Endometrium (tissue), 2 donors: ENCODE measurements at regions not wholly inside any gene's neighbourhood (a gene's known extent, or its start where the extent isn't known, plus 50 kb on each side); places are given as distances from the start of the nearest gene placed in this dataset.

Experiments
- FAIRE-seq: peaks from 2 replicates; lab custom pipeline; 2012; peaks lifted over from hg19 to GRCh38; lab: Jason Lieb, UNC
- donor health status: control.
- donor health status: control.

- no peak for FAIRE-seq
These were observed 359.1 kb downstream of the SAMD5 start for GRCh38 chr6:147867433-147868226.

GRCh38 chr6:147868427-147869190 is 360.1 kb downstream of the SAMD5 start:
- no peak for FAIRE-seq

- no peak for FAIRE-seq
These were observed 360.7 kb downstream of the SAMD5 start for GRCh38 chr6:147869201-147869600.

DNA sequence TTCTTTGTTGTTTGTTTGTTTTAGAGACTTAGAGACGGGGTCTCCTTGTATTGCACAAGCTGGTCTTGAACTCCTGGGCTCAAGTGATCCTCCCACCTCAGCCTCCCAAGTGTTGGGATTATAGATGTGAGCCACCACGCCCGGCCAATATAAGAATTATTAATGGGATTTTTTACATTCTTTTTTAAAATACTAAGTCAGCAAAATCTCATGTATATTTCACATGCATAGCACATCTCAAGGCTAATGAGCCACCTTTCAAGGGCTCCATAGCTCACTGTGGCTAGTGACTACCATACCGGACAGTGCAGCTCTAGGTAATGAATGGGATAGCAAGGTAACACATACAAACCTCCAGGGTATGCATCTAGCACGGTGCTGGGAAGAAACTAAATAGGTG is 361.4 kb downstream of the SAMD5 start:
- FAIRE-seq: no peak

- FAIRE-seq: no peak
These were observed 362.1 kb downstream of the SAMD5 start for GRCh38 chr6:147870506-147871110.

DNA sequence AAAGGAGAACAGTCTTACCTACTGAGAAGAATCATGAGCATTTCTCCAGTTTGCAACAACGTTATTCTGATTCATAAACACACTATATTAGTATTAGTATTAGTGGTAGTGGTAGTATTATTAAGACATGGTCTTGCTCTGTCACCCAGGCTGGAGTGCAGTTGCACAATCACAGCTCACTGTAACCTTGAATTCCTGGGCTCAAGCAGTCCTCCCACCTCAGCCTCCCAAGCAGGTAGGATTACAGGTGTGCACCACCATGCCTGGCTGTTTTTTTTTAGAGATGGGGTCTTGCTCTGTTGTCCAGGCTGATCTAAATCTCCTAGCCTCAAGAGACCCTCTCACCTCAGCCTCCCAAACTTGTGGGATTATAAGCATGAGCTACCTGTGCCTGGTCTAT is 363.5 kb downstream of the SAMD5 start:
- no peak for FAIRE-seq

GRCh38 chr6:147873816-147874215 is 365.3 kb downstream of the SAMD5 start:
- no peak for FAIRE-seq

DNA sequence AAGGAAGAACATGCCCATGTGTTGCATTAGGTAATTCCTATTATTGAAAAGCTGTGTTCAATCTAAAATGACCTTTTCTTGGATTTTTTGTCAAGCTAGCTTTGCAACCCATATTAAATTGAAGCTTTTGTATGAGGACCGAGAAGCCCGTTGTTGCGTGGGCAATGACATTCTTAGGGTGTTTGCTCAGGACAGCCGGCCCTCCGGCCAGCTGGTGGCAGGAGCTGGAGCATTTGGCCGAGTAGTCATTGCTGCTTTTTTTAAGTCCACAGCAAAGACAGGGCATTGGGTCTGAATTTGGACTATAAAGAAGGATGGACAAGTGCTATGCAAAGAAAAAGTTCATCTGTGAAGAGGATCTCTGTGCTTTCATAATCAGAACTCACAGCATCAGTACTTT is 365.8 kb downstream of the SAMD5 start:
- FAIRE-seq: no peak

- FAIRE-seq: no peak
These were observed 370.6 kb downstream of the SAMD5 start for GRCh38 chr6:147879031-147879580.

DNA sequence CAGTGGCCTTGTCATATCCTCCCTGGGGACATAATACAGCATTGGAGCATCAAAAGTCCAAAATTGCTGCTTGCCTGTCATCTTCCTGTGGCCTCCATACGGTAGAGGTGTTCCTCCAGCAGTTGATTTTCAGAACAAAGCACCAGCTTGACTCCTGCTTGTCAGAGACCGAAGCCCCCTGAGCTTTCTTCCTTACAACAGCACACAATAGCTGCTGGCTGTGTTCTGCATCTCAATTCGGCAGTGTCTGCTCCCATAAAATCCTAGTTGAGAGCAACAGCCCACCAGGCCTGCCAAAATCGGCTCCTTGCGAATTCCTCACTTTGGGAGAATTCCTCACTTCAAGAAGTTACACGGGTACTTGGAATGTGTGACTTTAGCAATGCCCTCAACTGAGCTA is 372.9 kb downstream of the SAMD5 start:
- FAIRE-seq: no peak

- no peak for FAIRE-seq
These were observed 379.9 kb downstream of the SAMD5 start for GRCh38 chr6:147888374-147888773.

GRCh38 chr6:147891671-147892070 is 383.2 kb downstream of the SAMD5 start:
- FAIRE-seq: no peak

DNA sequence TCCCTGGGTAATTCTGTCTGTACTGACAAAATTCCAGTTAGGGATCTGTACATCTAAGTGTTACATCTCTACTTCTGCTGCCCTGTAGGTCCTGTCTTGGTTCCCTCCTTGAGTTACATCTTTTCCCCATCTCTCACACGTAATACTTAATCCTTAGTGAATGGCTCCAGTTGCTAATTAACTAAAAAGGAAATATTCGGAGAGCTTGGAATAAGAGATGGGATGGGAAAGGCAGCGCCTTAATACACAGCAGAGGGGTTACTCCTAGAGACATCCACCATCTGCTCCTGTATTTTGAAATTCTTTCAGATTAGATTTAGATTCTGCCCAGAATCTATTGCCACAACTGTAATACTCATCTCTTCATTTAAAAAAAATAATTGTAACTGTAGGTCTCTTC is 384.0 kb downstream of the SAMD5 start:
- no peak for FAIRE-seq

- FAIRE-seq: no peak
These were observed 386.8 kb downstream of the SAMD5 start for GRCh38 chr6:147895272-147895671.

DNA sequence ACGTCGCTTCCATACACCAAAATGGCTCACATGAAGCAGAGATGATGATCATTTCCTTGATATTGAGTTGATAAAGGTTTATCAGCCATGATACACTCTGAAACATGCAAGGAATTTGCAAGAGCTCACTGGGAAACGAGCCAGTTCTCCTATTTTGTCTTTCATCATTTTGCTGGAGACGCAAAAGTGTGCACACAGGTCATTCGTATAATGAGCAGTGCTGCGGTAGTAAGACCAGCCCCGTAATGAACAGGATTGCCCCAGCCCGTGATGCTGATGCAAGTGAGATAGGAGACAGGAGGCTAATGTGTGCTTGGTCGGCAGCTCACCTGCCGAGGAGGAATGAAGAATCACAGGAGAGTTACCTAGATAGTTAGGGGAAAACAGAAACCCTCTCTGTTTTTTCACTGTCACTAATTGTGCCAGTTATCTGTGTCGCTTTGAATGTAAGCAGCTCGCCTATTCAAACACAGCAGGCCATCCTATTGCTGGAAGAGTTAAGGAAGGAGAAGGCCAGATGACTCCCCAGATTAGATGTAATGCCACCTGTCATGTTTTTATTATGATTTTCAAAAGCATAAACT is 391.8 kb downstream of the SAMD5 start:
- no peak for FAIRE-seq

DNA sequence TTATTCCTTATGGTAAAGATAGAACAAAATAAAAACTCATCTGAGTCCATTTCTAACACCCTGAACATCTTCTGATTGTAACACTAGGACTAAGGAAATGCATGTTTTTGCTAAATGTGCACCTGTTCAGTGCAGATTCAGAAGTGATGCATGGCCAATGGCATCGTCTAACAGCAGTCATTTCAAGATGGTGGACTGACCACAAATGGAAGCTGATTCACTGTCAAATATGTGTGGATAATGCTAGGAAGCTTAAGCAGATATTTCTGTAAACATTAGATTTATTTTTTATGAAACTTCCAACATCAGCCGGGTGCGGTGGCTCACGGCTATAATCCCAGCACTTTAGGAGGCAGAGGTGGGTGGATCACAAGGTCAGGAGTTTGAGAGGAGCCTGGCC is 394.8 kb downstream of the SAMD5 start:
- no peak for FAIRE-seq

- no peak for FAIRE-seq
These were observed 395.4 kb downstream of the SAMD5 start for GRCh38 chr6:147903931-147904330.

DNA sequence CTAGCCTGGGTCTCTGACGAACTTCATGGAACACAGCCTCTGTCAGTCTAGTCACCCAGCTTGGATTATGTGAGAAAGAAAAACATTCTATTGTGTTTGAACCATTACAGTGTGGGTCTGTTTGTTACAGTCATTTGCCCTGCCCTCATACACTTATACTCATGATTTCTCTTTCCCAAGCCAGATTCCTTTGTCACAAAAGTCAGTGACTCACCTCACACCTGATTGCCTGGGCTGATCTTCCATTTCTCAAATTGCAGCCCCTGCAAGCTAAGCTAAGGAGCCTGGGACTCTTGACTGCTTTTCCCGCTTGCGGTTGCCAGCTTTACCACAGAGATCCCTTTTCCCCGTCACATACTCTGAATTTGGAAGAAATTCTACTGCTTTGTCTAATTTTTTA is 395.9 kb downstream of the SAMD5 start:
- no peak for FAIRE-seq

- FAIRE-seq: no peak
These were observed 397.2 kb downstream of the SAMD5 start for GRCh38 chr6:147905711-147906110.

GRCh38 chr6:147906361-147906760 is 397.9 kb downstream of the SAMD5 start:
- FAIRE-seq: no peak

DNA sequence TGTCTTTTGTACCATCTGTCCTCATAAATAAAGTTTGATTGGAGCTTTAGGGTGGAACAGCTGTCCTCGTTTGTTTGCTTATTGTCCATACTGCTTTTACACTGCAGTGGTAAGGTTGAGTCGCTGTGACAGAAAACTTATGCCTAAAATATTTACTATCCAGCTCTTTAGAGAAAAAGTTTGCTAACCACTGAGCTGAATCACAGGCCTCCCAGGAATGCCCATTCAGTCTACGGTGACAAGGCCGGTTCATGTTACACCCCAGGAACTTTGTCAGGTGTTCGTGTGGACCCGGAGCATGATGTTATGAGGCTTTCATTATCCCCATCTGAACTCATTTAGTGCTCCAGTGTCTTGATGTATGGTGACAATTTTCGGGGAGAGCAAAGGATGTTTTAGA is 401.1 kb downstream of the SAMD5 start:
- FAIRE-seq: no peak

GRCh38 chr6:147910281-147910680 is 401.8 kb downstream of the SAMD5 start:
- FAIRE-seq: no peak

DNA sequence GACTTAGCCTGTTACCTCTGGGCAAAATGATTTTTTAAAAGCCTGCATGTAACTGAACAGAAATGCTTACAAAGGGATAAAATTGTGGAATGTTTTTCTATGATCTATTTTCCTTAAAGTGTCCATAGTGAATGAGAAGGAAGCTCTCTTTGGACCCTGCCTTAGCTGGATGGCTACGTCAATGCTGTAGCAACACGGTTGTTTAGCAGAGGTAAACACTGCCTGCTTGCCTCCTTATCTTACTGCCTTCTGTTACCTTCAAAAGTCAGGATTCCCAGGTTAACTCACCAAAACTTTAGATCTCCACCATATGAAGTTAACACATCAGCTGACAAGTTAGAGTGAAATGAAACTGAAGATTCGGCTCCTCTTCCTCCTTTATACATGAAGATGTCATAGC is 402.6 kb downstream of the SAMD5 start:
- no peak for FAIRE-seq
